Jurkat, Clone E6-1 (cell line): ENCODE measurements at regions not wholly inside any gene's neighbourhood (a gene's known extent, or its start where the extent isn't known, plus 50 kb on each side); places are given as distances from the start of the nearest gene placed in this dataset.
"Not testable (repeated sequence)": the region's sequence is repeated elsewhere in the genome, so short reads cannot be mapped to it uniquely, and the experiment has no call there.

Experiments
- DNase-seq: peaks from one replicate; pipeline ENCODE4 v3.0.0-alpha.2; 2011; ENCODE audit warnings: low read depth, low spot score
- H3K4me3 ChIP-seq: 2 replicates; pipeline ENCODE4 v1.5.1; 2011; ENCODE audit warnings: mild to moderate bottlenecking, low read length, control low read depth, moderate library complexity

GRCh38 chr12:97075934-97076630 lies 169.0 kb downstream of the NEDD1 start:
- no peak overlapping the region for H3K4me3 ChIP-seq
- no peak for DNase-seq

GRCh38 chr12:97076912-97077311 lies 169.9 kb downstream of the NEDD1 start:
- H3K4me3 ChIP-seq, DNase-seq: not testable (repeated sequence)

GRCh38 chr12:97082029-97082428 lies 175.0 kb downstream of the NEDD1 start:
- no peak for DNase-seq
- no peak overlapping the region for H3K4me3 ChIP-seq

- H3K4me3 ChIP-seq, result no peak overlapping the region
- no peak for DNase-seq
These were observed 186.2 kb downstream of the NEDD1 start for GRCh38 chr12:97093187-97093683.

GRCh38 chr12:97097734-97098133 lies 190.7 kb downstream of the NEDD1 start:
- no peak for DNase-seq
- H3K4me3 ChIP-seq, result no peak overlapping the region

DNA sequence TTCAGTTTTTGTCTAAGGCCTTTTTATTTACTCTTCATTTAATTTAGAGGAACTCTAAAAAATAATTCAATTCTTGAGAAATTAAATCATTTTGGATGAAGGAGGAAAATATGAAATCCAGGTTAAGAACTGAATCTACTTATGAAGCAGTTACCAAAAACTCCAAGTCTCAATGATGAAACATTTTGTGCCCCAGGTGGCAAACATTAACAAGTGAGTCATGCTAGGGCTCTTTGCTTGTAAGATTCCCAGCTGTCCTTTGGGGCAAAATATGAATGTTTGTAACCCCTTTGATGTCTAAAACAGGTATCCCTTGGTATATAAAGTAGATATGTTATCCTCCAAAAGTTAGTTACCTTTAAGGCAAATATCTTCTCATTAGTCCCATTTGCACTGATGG lies 202.4 kb downstream of the NEDD1 start:
- DNase-seq, result no peak
- H3K4me3 ChIP-seq, result no peak overlapping the region

- DNase-seq, result no peak
- H3K4me3 ChIP-seq, result no peak overlapping the region
These were observed 205.1 kb downstream of the NEDD1 start for GRCh38 chr12:97112136-97112535.

DNA sequence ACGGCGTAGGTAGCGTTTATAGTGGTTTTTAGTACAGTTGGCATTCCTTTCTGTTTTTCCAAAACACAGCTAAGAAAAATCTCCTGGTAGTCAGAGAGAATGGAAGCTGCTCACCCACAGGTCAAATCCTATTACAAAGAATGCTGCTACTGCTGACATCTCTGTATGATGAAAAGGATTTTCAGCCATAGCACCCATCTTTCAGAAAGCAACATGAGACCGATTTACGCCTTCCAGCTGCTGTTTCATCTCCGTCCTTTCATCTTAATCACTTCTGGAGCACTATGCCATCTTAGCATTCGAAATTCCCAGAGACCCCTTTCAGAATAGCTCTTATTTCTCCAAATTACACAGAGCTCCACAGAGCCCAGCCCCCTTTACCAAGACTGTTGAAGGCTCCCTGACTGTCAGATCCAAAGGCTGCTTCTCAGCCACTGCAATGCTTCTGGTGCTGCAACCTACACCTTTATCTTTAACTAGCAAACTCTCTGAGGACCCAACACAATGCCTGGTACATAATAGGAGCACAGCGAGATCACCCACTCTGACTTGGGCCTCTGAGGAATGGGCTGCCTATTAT lies 211.8 kb downstream of the NEDD1 start:
- H3K4me3 ChIP-seq, result no peak overlapping the region
- DNase-seq, result no peak

- no peak overlapping the region for H3K4me3 ChIP-seq
- DNase-seq, result no peak
These were observed 220.0 kb downstream of the NEDD1 start for GRCh38 chr12:97127061-97127460.

- no peak overlapping the region for H3K4me3 ChIP-seq
These were observed 224.3 kb downstream of the NEDD1 start for GRCh38 chr12:97131220-97131981.

DNA sequence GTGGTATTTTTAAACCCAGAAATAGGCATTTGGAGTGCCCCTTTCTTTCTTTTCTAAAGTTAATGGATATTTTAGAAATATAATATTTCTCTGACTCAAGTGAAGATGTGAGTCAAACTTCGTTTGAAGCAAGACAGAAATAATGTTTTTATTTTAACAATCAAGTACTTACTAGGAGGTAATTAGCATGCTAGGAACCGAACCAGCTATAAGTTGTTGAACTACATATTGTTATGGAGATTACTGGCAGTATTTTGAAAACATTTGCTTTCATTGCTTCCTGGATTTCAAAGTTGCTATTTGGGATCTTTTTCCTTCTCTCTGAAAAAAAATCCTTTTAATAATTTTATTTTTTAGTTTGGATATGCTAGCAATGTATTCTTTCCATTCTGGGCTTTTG lies 225.2 kb downstream of the NEDD1 start:
- DNase-seq, result no peak
- H3K4me3 ChIP-seq, result no peak overlapping the region

More at GRCh38 chr12:97131220-97131981, 224.3 kb downstream of the NEDD1 start:
- no peak for DNase-seq

DNA sequence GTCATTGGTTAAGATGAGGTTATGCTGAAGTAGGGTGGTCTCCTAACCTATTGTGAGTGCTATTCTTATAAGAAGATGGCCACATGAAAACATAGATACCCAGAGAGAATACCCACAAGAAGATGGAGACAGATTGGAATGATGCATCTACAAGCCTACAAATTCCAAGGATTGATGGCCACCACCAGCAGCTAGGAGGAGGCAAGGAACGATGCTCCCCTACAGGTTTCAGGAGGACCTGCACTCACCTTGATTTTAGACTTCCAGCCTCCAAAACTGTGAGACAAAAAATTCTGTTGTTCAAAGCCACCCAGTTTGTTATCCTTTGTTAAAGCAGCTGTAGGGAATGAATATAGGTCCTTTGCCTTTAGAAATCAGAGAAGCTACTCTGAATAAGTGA lies 227.4 kb downstream of the NEDD1 start:
- H3K4me3 ChIP-seq, result no peak overlapping the region
- DNase-seq, result no peak

DNA sequence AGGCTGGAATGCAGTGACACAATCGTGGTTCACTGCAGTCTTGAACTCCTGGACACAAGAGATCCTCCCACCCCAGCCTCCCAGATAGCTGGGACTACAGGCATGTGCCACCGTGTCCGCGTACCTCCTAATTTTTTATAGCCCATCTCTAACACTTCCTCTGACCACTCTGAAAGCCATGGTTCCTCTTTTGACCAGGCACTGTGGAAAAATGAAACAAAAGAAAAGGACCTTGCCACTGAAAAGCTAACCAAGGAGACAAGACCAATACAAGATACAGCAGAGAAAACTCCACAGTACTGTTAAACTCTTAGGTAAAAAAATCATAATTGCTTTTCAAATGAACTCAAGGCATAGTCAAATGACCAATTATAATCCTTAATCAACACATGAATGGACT lies 233.3 kb downstream of the NEDD1 start:
- DNase-seq, result no peak
- no peak overlapping the region for H3K4me3 ChIP-seq

DNA sequence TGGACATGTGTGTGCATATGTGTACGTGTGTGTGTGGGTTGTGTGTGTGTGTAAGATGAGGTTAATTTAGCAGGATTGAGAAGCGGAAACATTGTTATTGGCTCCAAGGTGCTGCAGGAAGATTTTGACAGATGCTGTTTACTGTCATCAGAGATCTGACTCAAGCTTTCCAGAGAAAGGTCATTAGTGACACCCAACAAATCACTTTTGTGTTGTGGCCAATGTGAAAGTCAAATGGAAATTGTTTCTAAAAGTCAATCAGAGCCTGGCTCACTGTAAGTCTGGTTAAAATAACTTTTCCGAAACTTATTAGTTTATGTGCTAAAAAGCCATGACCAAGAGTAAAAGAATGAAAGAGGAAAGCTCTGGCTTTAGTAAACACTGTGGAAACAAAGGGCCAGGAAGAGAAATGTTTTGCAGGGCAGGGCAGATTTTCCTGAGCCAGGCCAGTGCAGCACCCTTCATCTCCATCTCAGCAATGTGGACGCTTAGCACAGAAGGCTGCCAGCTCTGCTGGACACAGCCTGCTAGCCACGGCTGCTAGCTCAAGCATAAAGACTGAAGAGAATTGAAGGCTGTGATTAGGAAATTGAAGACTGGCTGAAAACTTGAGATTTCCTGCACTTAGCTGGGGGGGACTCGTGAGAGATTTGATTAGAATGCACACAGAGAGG lies 235.8 kb downstream of the NEDD1 start:
- DNase-seq, result no peak
- H3K4me3 ChIP-seq, result no peak overlapping the region

DNA sequence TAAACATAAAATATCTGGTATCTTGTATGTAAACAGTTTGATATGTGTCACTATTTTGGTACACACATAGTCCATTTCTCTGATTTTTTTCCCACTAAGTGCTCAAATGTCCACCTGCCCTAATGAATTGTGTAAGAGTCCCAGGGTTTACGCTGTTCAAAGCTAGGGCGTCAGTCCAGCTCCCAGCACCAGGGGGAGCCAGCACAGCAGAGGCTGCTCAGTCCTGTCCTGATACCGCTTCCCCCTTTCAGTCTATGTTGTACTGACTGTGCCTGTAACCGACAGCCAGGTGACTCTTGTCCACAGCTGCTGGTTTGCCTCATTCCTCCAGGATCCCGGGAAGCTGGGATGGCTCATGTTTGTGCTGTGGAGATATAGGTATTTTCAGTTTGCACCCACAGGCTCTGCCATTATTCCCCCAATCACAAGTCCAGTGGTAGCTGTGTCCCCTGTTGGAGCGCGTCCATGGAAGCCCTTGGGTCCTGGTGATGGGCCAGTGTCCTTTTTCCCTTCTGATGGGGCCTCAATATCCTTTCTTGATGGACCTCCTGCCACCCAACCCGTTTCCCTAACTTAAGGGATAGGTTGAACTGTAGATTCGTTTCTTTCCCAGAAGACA lies 242.0 kb downstream of the NEDD1 start:
- peak; percentile 32 for DNase-seq
- H3K4me3 ChIP-seq, result no peak overlapping the region

- DNase-seq, result no peak
These were observed 244.4 kb downstream of the NEDD1 start for GRCh38 chr12:97151481-97151880.

GRCh38 chr12:97159377-97159776 lies 252.3 kb downstream of the NEDD1 start:
- no peak for DNase-seq
- H3K4me3 ChIP-seq, result no peak overlapping the region

More at GRCh38 chr12:97151481-97151880, 244.4 kb downstream of the NEDD1 start:
- H3K4me3 ChIP-seq, result no peak overlapping the region

DNA sequence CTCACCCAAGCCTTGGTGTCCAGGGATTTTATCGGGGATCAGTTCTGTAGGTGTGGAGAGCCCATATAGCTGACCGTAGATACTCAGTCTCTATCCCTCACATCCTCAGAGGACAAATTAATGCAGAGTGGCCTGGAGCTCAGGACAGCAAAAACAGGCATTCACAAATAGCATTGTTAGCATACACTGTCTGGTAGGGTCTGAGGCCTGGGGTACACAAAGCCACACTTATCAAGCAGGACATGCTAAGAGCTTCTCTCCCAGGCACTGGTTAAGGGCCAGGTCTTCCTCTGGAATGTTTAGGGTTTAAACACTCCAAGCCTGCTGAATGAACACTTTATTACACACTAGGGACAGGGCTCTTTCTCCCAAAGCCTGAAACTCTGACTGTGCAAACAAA lies 253.2 kb downstream of the NEDD1 start:
- no peak for DNase-seq
- H3K4me3 ChIP-seq, result no peak overlapping the region

GRCh38 chr12:97162173-97162572 lies 255.1 kb downstream of the NEDD1 start:
- no peak for DNase-seq

More at GRCh38 chr12:97162173-97162572, 255.1 kb downstream of the NEDD1 start:
- no peak overlapping the region for H3K4me3 ChIP-seq
